OCI-LY3 (cell line): ENCODE measurements at regions not wholly inside any gene's neighbourhood (a gene's known extent, or its start where the extent isn't known, plus 50 kb on each side); places are given as distances from the start of the nearest gene placed in this dataset.

Source experiments
- H2AFZ ChIP-seq: fragments of 200-600, 300-600 bp; shearing (Covaris generic); 2 replicates; pipeline ENCODE4 v1.6.0; 2014; ENCODE audit warnings: antibody characterized with exemption, low read depth, low read length
- H3K27ac ChIP-seq: fragments of 200-600, 300-600 bp; sonication (generic); 2 replicates; pipeline ENCODE4 v1.5.1; 2014; ENCODE audit warnings: mild to moderate bottlenecking, low read length, moderate library complexity, mixed read lengths
- H3K27me3 ChIP-seq: fragments of 200-600, 300-600 bp; sonication (generic); 2 replicates; pipeline ENCODE4 v1.6.1; 2014; ENCODE audit warnings: low read depth, low read length, mixed read lengths
- H3K36me3 ChIP-seq: fragments of 200-600, 300-600 bp; sonication (generic); replicated peaks from 2 replicates; pipeline ENCODE3; 2014; ENCODE audit warnings: low read depth, low read length, mixed read lengths
- H3K4me1 ChIP-seq: fragments of 300-600, 200-600 bp; sonication (generic); 2 replicates; pipeline ENCODE4 v1.6.1; 2014; ENCODE audit warnings: low read length, mixed read lengths
- H3K4me2 ChIP-seq: fragments of 200-600, 300-600 bp; sonication (generic); 2 replicates; pipeline ENCODE4 v1.6.1; 2014; ENCODE audit warnings: low read length, mixed read lengths
- H3K4me3 ChIP-seq: fragments of 300-600, 200-600 bp; sonication (generic); 2 replicates; pipeline ENCODE4 v1.5.1; 2014; ENCODE audit warnings: antibody characterized with exemption, mild to moderate bottlenecking, low read length, moderate library complexity
- H3K79me2 ChIP-seq: fragments of 300-600, 200-600 bp; shearing (Covaris generic); 2 replicates; pipeline ENCODE4 v1.6.1; 2014; ENCODE audit warnings: mild to moderate bottlenecking, low read length, mixed read lengths
- H3K9ac ChIP-seq: fragments of 300-600, 200-600 bp; shearing (Covaris generic); 2 replicates; pipeline ENCODE4 v1.6.0; 2014; ENCODE audit warnings: mild to moderate bottlenecking, low read length, moderate library complexity
- H3K9me3 ChIP-seq: fragments of 200-600, 300-600 bp; shearing (Covaris generic); 2 replicates; pipeline ENCODE4 v1.6.1; 2014; ENCODE audit warnings: low read length, mixed read lengths; ENCODE audit not compliant: insufficient read depth
- H4K20me1 ChIP-seq: fragments of 200-600, 300-600 bp; sonication (generic); 2 replicates; pipeline ENCODE4 v1.6.1; 2016; ENCODE audit warnings: low read length, mixed read lengths; ENCODE audit not compliant: insufficient read depth
- CTCF ChIP-seq: fragments of 200-600, 300-600 bp; sonication (generic); IDR thresholded peaks from 2 replicates; pipeline ENCODE4 v1.5.1; 2014; ENCODE audit warnings: antibody characterized with exemption, low read length, low read depth
- EZH2phosphoT487 ChIP-seq: fragments of 200-600 bp; shearing (Covaris generic); IDR thresholded peaks from 2 replicates; pipeline ENCODE4 v1.6.1; 2018; ENCODE audit warnings: antibody characterized with exemption, mixed run types, low read depth

GRCh38 chr19:29062475-29063435, 150.2 kb downstream of the UQCRFS1 start:
- no peaks in the 10 kb centered on the region for H3K36me3 ChIP-seq
- peaks cover 8% of the 10 kb centered on the region; the same call in 1 of the 2 replicates for H3K4me1 ChIP-seq
- peaks cover 17% of the 10 kb centered on the region for H3K27me3 ChIP-seq
- no peaks in the 10 kb centered on the region for H4K20me1 ChIP-seq
- no peak overlapping the region for H3K27ac ChIP-seq
- H3K4me2 ChIP-seq, result 0 out of 2 replicates have a peak overlapping the region, but pooled peaks have one; percentile 10
- H2AFZ ChIP-seq, result no peak overlapping the region
- H3K79me2 ChIP-seq, result no peaks in the 10 kb centered on the region
- no peak overlapping the region for H3K9ac ChIP-seq
- no peaks in the 10 kb centered on the region for H3K9me3 ChIP-seq
- TF ChIP-seq EZH2phosphoT487, result no peak
- TF ChIP-seq CTCF, result no peak
- H3K4me3 ChIP-seq, result no peak overlapping the region

GRCh38 chr19:29060813-29061364, 152.1 kb downstream of the UQCRFS1 start:
- peaks cover 17% of the 10 kb centered on the region for H3K27me3 ChIP-seq
- H3K79me2 ChIP-seq, result no peaks in the 10 kb centered on the region
- no peak overlapping the region for H2AFZ ChIP-seq
- no peaks in the 10 kb centered on the region for H4K20me1 ChIP-seq
- no peak for TF ChIP-seq EZH2phosphoT487
- TF ChIP-seq CTCF, result no peak
- no peaks in the 10 kb centered on the region for H3K9me3 ChIP-seq
- H3K27ac ChIP-seq, result no peak overlapping the region
- no peaks in the 10 kb centered on the region for H3K36me3 ChIP-seq
- peaks cover 8% of the 10 kb centered on the region; the same call in 1 of the 2 replicates for H3K4me1 ChIP-seq
- no peak overlapping the region for H3K4me2 ChIP-seq
- H3K9ac ChIP-seq, result no peak overlapping the region
- no peak overlapping the region for H3K4me3 ChIP-seq

- H2AFZ ChIP-seq, result no peak overlapping the region
- no peaks in the 10 kb centered on the region for H4K20me1 ChIP-seq
- no peak overlapping the region for H3K9ac ChIP-seq
- peaks cover 4% of the 10 kb centered on the region; the same call in 1 of the 2 replicates for H3K27me3 ChIP-seq
- no peaks in the 10 kb centered on the region for H3K79me2 ChIP-seq
- no peak overlapping the region for H3K27ac ChIP-seq
- no peaks in the 10 kb centered on the region for H3K4me1 ChIP-seq
- no peaks in the 10 kb centered on the region for H3K9me3 ChIP-seq
- H3K36me3 ChIP-seq, result no peaks in the 10 kb centered on the region
- H3K4me2 ChIP-seq, result no peak overlapping the region
- H3K4me3 ChIP-seq, result no peak overlapping the region
- TF ChIP-seq EZH2phosphoT487 (no peak), CTCF (no peak)
Measured at GRCh38 chr19:29056535-29056934, 156.4 kb downstream of the UQCRFS1 start.

GRCh38 chr19:29054886-29055675, 157.9 kb downstream of the UQCRFS1 start:
- H2AFZ ChIP-seq, result no peak overlapping the region

More at GRCh38 chr19:29054886-29055675, 157.9 kb downstream of the UQCRFS1 start:
- no peak for TF ChIP-seq EZH2phosphoT487
- TF ChIP-seq CTCF, result no peak
- H4K20me1 ChIP-seq, result no peaks in the 10 kb centered on the region
- no peaks in the 10 kb centered on the region for H3K4me1 ChIP-seq
- H3K79me2 ChIP-seq, result no peaks in the 10 kb centered on the region
- no peak overlapping the region for H3K4me2 ChIP-seq
- no peak overlapping the region for H3K27ac ChIP-seq
- H3K9ac ChIP-seq, result no peak overlapping the region
- H3K9me3 ChIP-seq, result no peaks in the 10 kb centered on the region
- no peaks in the 10 kb centered on the region for H3K36me3 ChIP-seq
- H3K4me3 ChIP-seq, result no peak overlapping the region
- H3K27me3 ChIP-seq, result no peaks in the 10 kb centered on the region; the same call in 1 of the 2 replicates
